B cell (primary cell): ENCODE measurements at regions not wholly inside any gene's neighbourhood (a gene's known extent, or its start where the extent isn't known, plus 50 kb on each side); places are given as distances from the start of the nearest gene placed in this dataset.

Experiments used
- CTCF ChIP-seq: fragments of 200-600 bp; IDR thresholded peaks from one replicate; pipeline ENCODE4 v1.8.0; 2022; ENCODE audit warnings: antibody characterized with exemption, mild to moderate bottlenecking
- EZH2 ChIP-seq: IDR thresholded peaks from 2 replicates; pipeline ENCODE4 v1.6.1; 2012; ENCODE audit warnings: borderline replicate concordance, low read depth, mild to moderate bottlenecking, moderate library complexity, low read length; ENCODE audit not compliant: insufficient read depth, poor library complexity, severe bottlenecking

DNA sequence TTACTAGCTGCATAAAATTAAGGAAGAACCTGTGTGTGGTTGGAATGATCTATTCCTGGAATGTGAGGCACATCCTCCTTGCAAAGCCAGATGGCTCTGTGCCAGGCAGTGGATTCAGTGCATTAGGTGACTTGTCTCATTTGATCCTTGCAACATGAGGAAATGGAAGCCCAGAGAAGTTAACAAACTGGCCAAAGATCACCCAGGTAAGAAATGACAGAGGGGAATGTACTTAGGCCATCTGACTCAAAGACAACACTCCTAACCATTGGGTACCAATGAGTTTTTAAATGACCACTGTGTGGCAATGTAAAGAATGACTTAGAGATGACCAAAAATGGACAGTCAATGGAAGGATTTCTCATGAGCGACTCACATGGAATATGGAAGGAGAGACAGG, 114.2 kb upstream of the RXFP2 start:
- TF ChIP-seq CTCF (no peak), EZH2 (no peak)
